OCI-LY3 (cell line): ENCODE measurements at regions not wholly inside any gene's neighbourhood (a gene's known extent, or its start where the extent isn't known, plus 50 kb on each side); places are given as distances from the start of the nearest gene placed in this dataset.

Experiments
- H2AFZ ChIP-seq: fragments of 200-600, 300-600 bp; shearing (Covaris generic); 2 replicates; pipeline ENCODE4 v1.6.0; 2014; ENCODE audit warnings: antibody characterized with exemption, low read depth, low read length
- H3K27ac ChIP-seq: fragments of 200-600, 300-600 bp; sonication (generic); 2 replicates; pipeline ENCODE4 v1.5.1; 2014; ENCODE audit warnings: mild to moderate bottlenecking, low read length, moderate library complexity, mixed read lengths
- H3K27me3 ChIP-seq: fragments of 200-600, 300-600 bp; sonication (generic); 2 replicates; pipeline ENCODE4 v1.6.1; 2014; ENCODE audit warnings: low read depth, low read length, mixed read lengths
- H3K36me3 ChIP-seq: fragments of 200-600, 300-600 bp; sonication (generic); replicated peaks from 2 replicates; pipeline ENCODE3; 2014; ENCODE audit warnings: low read depth, low read length, mixed read lengths
- H3K4me1 ChIP-seq: fragments of 300-600, 200-600 bp; sonication (generic); 2 replicates; pipeline ENCODE4 v1.6.1; 2014; ENCODE audit warnings: low read length, mixed read lengths
- H3K4me2 ChIP-seq: fragments of 200-600, 300-600 bp; sonication (generic); 2 replicates; pipeline ENCODE4 v1.6.1; 2014; ENCODE audit warnings: low read length, mixed read lengths
- H3K4me3 ChIP-seq: fragments of 300-600, 200-600 bp; sonication (generic); 2 replicates; pipeline ENCODE4 v1.5.1; 2014; ENCODE audit warnings: antibody characterized with exemption, mild to moderate bottlenecking, low read length, moderate library complexity
- H3K79me2 ChIP-seq: fragments of 300-600, 200-600 bp; shearing (Covaris generic); 2 replicates; pipeline ENCODE4 v1.6.1; 2014; ENCODE audit warnings: mild to moderate bottlenecking, low read length, mixed read lengths
- H3K9ac ChIP-seq: fragments of 300-600, 200-600 bp; shearing (Covaris generic); 2 replicates; pipeline ENCODE4 v1.6.0; 2014; ENCODE audit warnings: mild to moderate bottlenecking, low read length, moderate library complexity
- H3K9me3 ChIP-seq: fragments of 200-600, 300-600 bp; shearing (Covaris generic); 2 replicates; pipeline ENCODE4 v1.6.1; 2014; ENCODE audit warnings: low read length, mixed read lengths; ENCODE audit not compliant: insufficient read depth
- H4K20me1 ChIP-seq: fragments of 200-600, 300-600 bp; sonication (generic); 2 replicates; pipeline ENCODE4 v1.6.1; 2016; ENCODE audit warnings: low read length, mixed read lengths; ENCODE audit not compliant: insufficient read depth
- EZH2phosphoT487 ChIP-seq: fragments of 200-600 bp; shearing (Covaris generic); IDR thresholded peaks from 2 replicates; pipeline ENCODE4 v1.6.1; 2018; ENCODE audit warnings: antibody characterized with exemption, mixed run types, low read depth
- TF ChIP-seq, protein P1 (sequence below): fragments of 200-600, 300-600 bp; sonication (generic); IDR thresholded peaks from 2 replicates; pipeline ENCODE4 v1.5.1; 2014; ENCODE audit warnings: antibody characterized with exemption, low read length, low read depth

DNA sequence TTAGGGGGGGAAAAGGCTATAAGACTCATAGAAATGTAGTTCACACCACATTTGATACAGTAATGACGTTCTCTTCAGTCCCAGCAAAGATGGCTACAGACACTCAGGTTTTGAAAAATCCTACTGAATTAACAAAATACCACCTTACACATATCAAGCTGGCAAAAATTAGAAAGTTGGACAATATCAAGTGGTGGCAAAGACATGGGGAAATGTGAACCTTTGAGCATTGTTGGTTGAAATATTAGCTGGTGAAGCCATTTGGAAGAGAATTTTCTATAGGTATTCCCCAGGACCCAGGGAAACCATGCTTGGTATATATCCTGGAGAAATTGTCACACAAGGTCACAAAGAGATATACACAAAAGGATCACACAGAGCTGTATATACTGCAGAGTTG is 163.0 kb downstream of the ADSS2 start:
- peaks cover 3% of the 10 kb centered on the region for H3K4me1 ChIP-seq
- H3K4me2 ChIP-seq, result no peak overlapping the region
- no peak for TF ChIP-seq EZH2phosphoT487
- TF ChIP-seq, protein P1, sequence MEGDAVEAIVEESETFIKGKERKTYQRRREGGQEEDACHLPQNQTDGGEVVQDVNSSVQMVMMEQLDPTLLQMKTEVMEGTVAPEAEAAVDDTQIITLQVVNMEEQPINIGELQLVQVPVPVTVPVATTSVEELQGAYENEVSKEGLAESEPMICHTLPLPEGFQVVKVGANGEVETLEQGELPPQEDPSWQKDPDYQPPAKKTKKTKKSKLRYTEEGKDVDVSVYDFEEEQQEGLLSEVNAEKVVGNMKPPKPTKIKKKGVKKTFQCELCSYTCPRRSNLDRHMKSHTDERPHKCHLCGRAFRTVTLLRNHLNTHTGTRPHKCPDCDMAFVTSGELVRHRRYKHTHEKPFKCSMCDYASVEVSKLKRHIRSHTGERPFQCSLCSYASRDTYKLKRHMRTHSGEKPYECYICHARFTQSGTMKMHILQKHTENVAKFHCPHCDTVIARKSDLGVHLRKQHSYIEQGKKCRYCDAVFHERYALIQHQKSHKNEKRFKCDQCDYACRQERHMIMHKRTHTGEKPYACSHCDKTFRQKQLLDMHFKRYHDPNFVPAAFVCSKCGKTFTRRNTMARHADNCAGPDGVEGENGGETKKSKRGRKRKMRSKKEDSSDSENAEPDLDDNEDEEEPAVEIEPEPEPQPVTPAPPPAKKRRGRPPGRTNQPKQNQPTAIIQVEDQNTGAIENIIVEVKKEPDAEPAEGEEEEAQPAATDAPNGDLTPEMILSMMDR, result no peak
- H3K27ac ChIP-seq, result no peak overlapping the region
- no peaks in the 10 kb centered on the region for H4K20me1 ChIP-seq
- no peak overlapping the region for H3K9ac ChIP-seq
- H2AFZ ChIP-seq, result no peak overlapping the region
- no peaks in the 10 kb centered on the region for H3K36me3 ChIP-seq
- no peaks in the 10 kb centered on the region for H3K9me3 ChIP-seq
- H3K79me2 ChIP-seq, result no peaks in the 10 kb centered on the region
- no peak overlapping the region for H3K4me3 ChIP-seq
- H3K27me3 ChIP-seq, result 0 out of 2 replicates have a peak, but pooled peaks cover 5% of the 10 kb centered on the region

DNA sequence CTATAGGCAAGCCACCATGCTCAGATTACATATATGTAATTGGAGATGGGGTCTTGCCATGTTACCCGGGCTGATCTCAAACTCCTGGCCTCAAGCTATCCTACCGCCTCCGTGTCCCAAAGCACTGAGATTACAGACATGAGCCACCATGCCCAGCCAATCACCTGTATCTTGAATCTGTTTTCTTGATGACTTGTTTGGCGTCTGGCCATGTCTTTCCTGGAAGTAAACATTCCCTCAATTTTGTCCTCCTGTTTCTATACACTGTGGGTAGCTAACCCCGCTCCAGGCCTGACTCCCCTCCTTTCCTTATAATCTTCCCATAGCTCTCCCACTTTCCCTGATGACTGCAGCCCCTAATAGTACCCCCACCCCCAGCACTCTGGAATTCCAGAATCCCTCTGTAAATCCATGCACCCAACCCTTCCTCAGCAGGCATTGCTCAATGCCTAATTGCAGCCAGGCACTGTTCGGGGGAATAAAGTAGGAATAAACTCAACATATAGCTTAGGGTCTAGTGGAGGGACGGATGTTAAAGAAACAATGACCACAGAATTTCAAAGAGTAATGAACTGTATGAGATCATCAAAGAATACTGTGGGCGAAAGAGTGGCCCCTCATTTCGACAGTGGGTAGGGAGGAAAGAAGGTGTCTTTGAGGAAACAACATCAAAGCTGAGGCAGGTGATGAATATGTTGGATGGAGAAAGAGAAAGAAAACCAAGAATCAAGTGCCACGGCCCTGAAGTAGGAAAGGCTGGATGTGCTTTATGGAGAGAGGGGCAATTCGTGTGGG is 161.5 kb downstream of the ADSS2 start:
- no peak overlapping the region for H3K4me2 ChIP-seq
- H3K9me3 ChIP-seq, result no peaks in the 10 kb centered on the region
- no peak overlapping the region for H3K27ac ChIP-seq
- no peak overlapping the region for H2AFZ ChIP-seq
- no peaks in the 10 kb centered on the region for H3K79me2 ChIP-seq
- no peaks in the 10 kb centered on the region for H3K36me3 ChIP-seq
- H3K27me3 ChIP-seq, result 0 out of 2 replicates have a peak, but pooled peaks cover 5% of the 10 kb centered on the region
- H4K20me1 ChIP-seq, result no peaks in the 10 kb centered on the region
- no peaks in the 10 kb centered on the region for H3K4me1 ChIP-seq
- TF ChIP-seq, protein P1, result no peak
- TF ChIP-seq EZH2phosphoT487, result no peak
- H3K4me3 ChIP-seq, result no peak overlapping the region
- no peak overlapping the region for H3K9ac ChIP-seq

DNA sequence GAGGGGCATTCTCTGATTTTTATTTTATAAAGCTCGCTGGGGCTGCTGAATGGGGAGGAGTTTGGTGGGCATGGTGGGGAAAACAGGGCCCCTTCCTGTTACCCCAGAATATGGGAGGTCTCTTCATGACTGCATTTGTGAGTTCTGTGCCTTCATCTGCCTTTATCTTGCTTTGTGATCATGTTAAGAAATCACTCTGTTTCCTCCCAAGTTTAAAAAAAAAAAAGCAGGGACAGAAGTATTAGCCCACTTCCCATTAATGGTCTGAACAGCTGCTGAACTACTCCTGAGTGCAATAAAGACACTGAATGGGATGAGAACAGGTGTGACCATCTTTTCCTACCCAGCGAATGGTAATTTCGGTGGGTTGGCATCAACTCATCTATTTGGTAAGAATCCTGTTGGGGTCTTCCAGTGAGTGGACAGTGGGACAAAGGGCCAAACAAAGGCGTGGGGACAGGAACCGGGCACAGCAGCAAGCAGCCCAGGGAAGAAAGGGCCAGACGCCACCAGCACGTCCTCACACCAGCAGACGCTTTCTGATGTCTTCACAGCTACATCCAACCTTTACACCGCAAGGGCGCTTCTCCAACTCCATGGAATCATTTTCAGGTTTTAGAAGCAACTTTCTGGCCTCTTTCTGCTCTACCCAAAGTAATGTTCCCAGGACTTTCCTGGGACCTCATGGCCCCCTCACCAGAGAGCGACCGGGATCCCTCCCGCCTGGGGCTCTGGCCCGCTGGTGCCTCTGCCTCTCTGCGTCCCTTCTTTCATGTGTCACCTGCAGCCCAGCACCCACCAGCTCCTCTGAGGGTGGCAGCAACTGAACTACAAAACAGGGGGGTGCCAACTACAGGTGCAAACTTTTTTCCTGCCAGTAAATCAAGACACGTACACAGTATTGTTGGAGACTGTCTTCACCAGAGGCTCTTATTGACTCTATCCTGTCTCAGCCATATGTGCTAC is 160.2 kb downstream of the ADSS2 start:
- Histone ChIP-seq H3K27me3 (0 out of 2 replicates have a peak, but pooled peaks cover 5% of the 10 kb centered on the region), H4K20me1 (no peaks in the 10 kb centered on the region), H3K9ac (no peak overlapping the region), H3K79me2 (no peaks in the 10 kb centered on the region), H2AFZ (no peak overlapping the region), H3K4me1 (no peaks in the 10 kb centered on the region), H3K4me2 (no peak overlapping the region), H3K9me3 (no peaks in the 10 kb centered on the region), H3K4me3 (no peak overlapping the region), H3K36me3 (no peaks in the 10 kb centered on the region), H3K27ac (no peak overlapping the region)
- TF ChIP-seq, protein P1, result no peak
- no peak for TF ChIP-seq EZH2phosphoT487
